Muscle layer of duodenum (tissue), 2 donors: ENCODE measurements at regions not wholly inside any gene's neighbourhood (a gene's known extent, or its start where the extent isn't known, plus 50 kb on each side); places are given as distances from the start of the nearest gene placed in this dataset.
"Not testable (repeated sequence)": the region's sequence is repeated elsewhere in the genome, so short reads cannot be mapped to it uniquely, and the experiment has no call there.

Experiments used
- H3K27ac ChIP-seq: one replicate; pipeline ENCODE4 v1.7.0; 2013; ENCODE audit warnings: mild to moderate bottlenecking, low read length
- H3K27me3 ChIP-seq: one replicate; pipeline ENCODE4 v1.7.0; 2013; ENCODE audit warnings: low read depth, mild to moderate bottlenecking, control low read depth, low read length
- H3K36me3 ChIP-seq, 2 donors: one replicate each; pipeline ENCODE4 v1.7.0; 2013; ENCODE audit warnings: low read length in 2 of 2, control low read depth in 1 of 2, mild to moderate bottlenecking in 1 of 2; ENCODE audit not compliant: insufficient read depth in 2 of 2, control insufficient read depth in 1 of 2
- H3K4me1 ChIP-seq, 2 donors: one replicate each; pipeline ENCODE4 v1.7.0; 2013; ENCODE audit warnings: low read length in 2 of 2, mild to moderate bottlenecking in 2 of 2, control low read depth in 1 of 2, moderate library complexity in 1 of 2; ENCODE audit not compliant: insufficient read depth in 2 of 2, control insufficient read depth in 1 of 2
- H3K4me3 ChIP-seq, 2 donors: one replicate each; pipeline ENCODE4 v1.7.0; 2013; ENCODE audit warnings: low read length in 2 of 2, low read depth in 1 of 2, mild to moderate bottlenecking in 1 of 2
- H3K9me3 ChIP-seq, 2 donors: one replicate each; pipeline ENCODE4 v1.7.0; 2013; ENCODE audit warnings: low read length in 2 of 2, control low read depth in 1 of 2, mild to moderate bottlenecking in 1 of 2; ENCODE audit not compliant: control insufficient read depth in 1 of 2
- donor health status: healthy.

- no peak overlapping the region for H3K27ac ChIP-seq
- no peaks in the 10 kb centered on the region for H3K4me1 ChIP-seq
- no peaks in the 10 kb centered on the region for H3K27me3 ChIP-seq
- H3K4me3 ChIP-seq: no peak overlapping the region
- no peaks in the 10 kb centered on the region for H3K9me3 ChIP-seq
- no peaks in the 10 kb centered on the region for H3K36me3 ChIP-seq
Measured at GRCh38 chr16:73949574-73950320, 346.9 kb upstream of the PSMD7 start.

DNA sequence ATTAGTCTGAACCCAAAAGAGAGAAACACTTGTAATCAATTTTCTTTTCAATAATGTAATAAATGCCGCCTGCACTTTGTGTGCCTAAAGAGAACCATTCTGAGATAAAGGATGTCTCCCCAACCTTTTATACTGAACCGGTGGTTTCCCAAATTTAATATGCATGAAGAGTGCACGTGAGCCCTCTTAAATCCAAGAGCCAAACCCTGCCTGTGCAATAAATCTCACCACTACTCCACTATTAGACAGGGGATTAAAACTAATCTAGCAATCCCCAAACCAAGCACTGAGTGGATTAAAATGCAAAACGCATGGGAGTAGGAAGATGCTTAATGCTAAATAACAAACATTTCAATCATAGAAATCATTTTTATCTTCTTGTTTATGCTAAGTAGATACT is 351.0 kb upstream of the PSMD7 start:
- no peak overlapping the region for H3K4me3 ChIP-seq
- no peaks in the 10 kb centered on the region for H3K9me3 ChIP-seq
- H3K27ac ChIP-seq: no peak overlapping the region
- no peaks in the 10 kb centered on the region for H3K4me1 ChIP-seq
- H3K27me3 ChIP-seq: no peaks in the 10 kb centered on the region
- H3K36me3 ChIP-seq: no peaks in the 10 kb centered on the region

- H3K4me3 ChIP-seq: not testable (repeated sequence)
Measured at GRCh38 chr16:73943184-73943583, 353.4 kb upstream of the PSMD7 start.

DNA sequence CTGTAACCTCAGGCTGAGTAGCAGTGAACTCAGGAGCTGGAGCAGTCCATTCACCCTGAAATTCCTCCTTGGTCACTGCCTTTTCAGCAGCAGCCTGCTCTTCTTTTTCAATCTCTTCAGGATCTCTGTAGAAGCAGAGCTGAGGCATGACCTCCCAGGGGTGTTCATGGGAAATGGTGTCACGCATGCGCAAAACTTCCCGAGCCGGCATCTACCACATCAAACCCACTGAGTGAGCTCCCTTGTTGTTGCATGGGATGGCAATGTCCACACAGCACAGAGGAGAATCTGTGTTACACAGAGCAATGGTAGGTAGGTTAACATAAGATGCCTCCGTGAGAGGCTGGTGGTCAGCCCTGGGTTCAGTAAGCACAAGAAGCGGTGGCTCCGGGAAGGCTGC is 355.8 kb upstream of the PSMD7 start:
- not testable (repeated sequence) for H3K4me3 ChIP-seq, H3K27me3 ChIP-seq, H3K27ac ChIP-seq, H3K9me3 ChIP-seq, H3K36me3 ChIP-seq, H3K4me1 ChIP-seq

More at GRCh38 chr16:73943184-73943583, 353.4 kb upstream of the PSMD7 start:
- not testable (repeated sequence) for H3K27ac ChIP-seq, H3K9me3 ChIP-seq, H3K4me1 ChIP-seq, H3K36me3 ChIP-seq, H3K27me3 ChIP-seq

DNA sequence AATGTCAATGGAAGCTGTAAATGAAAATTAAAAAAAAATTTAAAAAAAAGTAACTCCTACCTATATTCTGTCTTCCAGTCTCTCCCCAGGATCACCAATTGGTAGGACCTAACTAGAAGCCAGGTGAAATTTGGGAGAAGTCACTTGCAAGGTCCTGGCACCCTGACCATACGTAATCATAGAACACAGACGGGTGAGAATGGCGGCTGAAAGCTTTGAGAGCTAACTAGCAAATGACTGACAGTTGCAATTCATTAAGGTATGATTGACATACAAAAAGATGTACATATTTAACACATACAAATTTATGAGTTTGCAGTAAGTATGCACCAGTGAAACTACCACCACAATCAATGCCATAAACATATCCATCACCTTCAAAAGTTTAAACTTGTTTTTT is 372.7 kb upstream of the PSMD7 start:
- H3K4me3 ChIP-seq: no peak overlapping the region
- H3K27ac ChIP-seq: no peak overlapping the region
- peaks cover 0 to 10% of the 10 kb centered on the region in 2 donors for H3K9me3 ChIP-seq
- no peaks in the 10 kb centered on the region for H3K4me1 ChIP-seq
- no peaks in the 10 kb centered on the region for H3K36me3 ChIP-seq
- no peaks in the 10 kb centered on the region for H3K27me3 ChIP-seq

DNA sequence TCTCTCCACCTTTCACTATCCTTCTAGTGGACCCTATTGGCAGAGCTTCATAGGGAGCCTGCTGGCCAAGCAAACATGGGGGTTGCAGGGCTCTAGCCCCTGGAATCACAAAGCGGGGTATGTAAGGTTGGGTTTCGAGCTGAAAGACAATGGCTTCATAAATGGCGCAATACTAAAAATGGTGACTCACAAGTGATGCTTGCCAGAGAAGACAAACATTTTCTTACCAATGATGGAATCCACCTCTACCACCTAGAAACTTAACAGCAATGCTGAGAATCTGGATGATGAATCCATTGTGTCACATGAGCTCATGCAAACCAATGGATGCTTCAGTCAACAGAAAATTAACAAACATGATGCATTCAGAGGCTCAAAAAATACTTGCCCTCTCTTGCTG is 375.3 kb upstream of the PSMD7 start:
- Histone ChIP-seq H3K27me3 (no peaks in the 10 kb centered on the region), H3K4me1 (no peaks in the 10 kb centered on the region), H3K36me3 (no peaks in the 10 kb centered on the region), H3K27ac (no peak overlapping the region), H3K4me3 (no peak overlapping the region), H3K9me3 (no peaks in the 10 kb centered on the region)

DNA sequence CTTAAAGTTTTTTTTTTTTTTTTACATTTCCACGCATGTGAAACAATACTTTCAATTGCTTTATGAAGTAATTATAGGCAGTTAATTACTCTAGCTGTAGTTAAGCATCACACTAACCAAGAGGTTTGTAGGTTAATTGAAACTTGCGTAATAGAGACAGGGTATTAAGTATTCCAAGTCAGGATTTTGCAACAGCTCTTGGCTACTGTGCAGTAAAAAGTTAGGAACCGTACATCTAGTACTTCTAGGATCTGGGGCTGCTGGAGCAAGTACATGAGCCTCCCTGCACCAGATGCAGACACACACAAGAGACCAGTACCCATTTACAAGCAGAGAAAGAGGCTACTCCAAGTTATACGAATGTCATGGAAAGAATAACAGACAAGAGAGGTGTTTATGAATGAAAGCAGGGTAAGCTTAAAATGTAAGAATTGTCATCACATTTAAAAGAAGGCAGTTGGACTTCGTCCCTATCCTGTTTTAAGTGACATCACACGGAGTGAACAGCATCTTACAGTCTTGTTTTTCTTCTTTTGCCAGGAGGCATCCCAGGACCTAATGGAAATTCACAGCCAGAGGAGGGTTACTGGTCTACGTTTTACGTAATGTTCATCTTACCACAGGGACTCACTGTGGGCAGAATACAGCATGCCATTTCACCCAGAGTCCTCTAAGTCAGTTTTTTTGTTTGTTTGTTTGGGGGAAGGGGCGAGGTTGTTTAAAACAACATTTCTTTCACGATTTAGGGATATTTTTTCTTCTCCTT is 379.6 kb upstream of the PSMD7 start:
- Histone ChIP-seq H3K27ac (no peak overlapping the region), H3K9me3 (no peaks in the 10 kb centered on the region), H3K27me3 (no peaks in the 10 kb centered on the region)

GRCh38 chr16:73915935-73916334 is 380.7 kb upstream of the PSMD7 start:
- H3K4me1 ChIP-seq: no peaks in the 10 kb centered on the region
- H3K27ac ChIP-seq: no peak overlapping the region
- H3K36me3 ChIP-seq: no peaks in the 10 kb centered on the region
- no peak overlapping the region for H3K4me3 ChIP-seq
- H3K9me3 ChIP-seq: no peaks in the 10 kb centered on the region
- H3K27me3 ChIP-seq: no peaks in the 10 kb centered on the region

More for the DNA sequence above, 379.6 kb upstream of the PSMD7 start:
- no peaks in the 10 kb centered on the region for H3K4me1 ChIP-seq
- no peaks in the 10 kb centered on the region for H3K36me3 ChIP-seq
- no peak overlapping the region for H3K4me3 ChIP-seq

DNA sequence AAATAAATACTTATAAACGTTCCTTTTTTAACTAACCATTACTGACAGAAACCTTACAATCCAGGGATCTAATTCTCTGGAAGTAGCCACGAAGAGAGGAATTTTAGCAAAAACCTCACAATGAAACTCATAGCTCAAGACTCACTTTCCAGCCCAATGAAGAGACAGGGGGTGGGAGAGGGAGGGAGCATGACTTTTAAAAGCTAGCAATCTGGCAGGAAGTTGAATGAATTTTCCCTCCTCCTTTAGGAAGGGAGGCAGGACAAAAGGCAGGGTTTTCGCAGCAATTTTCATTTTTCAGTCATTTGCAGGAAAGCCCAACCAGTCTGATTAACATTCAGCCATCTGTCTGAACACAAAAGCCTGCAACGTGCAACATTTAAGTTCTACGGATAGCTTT is 381.5 kb upstream of the PSMD7 start:
- Histone ChIP-seq H3K4me3 (no peak overlapping the region), H3K4me1 (no peaks in the 10 kb centered on the region), H3K27ac (no peak overlapping the region), H3K36me3 (no peaks in the 10 kb centered on the region), H3K9me3 (no peaks in the 10 kb centered on the region), H3K27me3 (no peaks in the 10 kb centered on the region)

GRCh38 chr16:73912850-73913249 is 383.8 kb upstream of the PSMD7 start:
- no peaks in the 10 kb centered on the region for H3K4me1 ChIP-seq
- no peaks in the 10 kb centered on the region for H3K36me3 ChIP-seq
- H3K27ac ChIP-seq: no peak overlapping the region
- H3K27me3 ChIP-seq: no peaks in the 10 kb centered on the region
- no peak overlapping the region for H3K4me3 ChIP-seq
- no peaks in the 10 kb centered on the region for H3K9me3 ChIP-seq

- H3K4me1 ChIP-seq: no peaks in the 10 kb centered on the region
- no peaks in the 10 kb centered on the region for H3K36me3 ChIP-seq
- H3K27me3 ChIP-seq: no peaks in the 10 kb centered on the region
- no peak overlapping the region for H3K4me3 ChIP-seq
- H3K27ac ChIP-seq: no peak overlapping the region
- no peaks in the 10 kb centered on the region for H3K9me3 ChIP-seq
Measured at GRCh38 chr16:73912281-73912680, 384.3 kb upstream of the PSMD7 start.
